ENCODE measurements at regions not wholly inside any gene's neighbourhood (a gene's known extent, or its start where the extent isn't known, plus 50 kb on each side); places are given as distances from the start of the nearest gene placed in this dataset.
"Not testable (repeated sequence)": the region's sequence is repeated elsewhere in the genome, so short reads cannot be mapped to it uniquely, and the experiment has no call there.

DNA sequence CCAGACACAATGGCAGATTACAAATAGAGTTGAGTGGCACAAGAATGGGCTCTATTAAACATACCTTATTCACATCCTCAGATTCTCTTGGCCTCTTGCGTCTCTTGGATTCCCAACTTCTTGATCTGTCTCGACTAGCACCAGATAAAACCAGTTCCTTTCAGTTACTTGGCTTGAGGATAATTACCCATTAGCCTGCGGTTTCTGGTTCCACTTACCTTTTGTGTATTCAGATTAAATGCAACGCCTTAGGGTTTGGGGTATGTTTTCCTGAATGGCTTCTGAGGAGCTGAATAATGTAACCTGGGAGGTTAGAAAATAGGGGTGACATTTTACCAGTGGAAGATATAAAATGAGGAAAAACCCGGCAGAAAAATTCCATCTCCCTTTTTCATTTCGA, 154.4 kb upstream of the TSPY2 start:
- not testable (repeated sequence) for DNase-seq (ENCODE audit: insufficient read length, low spot score); FAIRE-seq

DNA sequence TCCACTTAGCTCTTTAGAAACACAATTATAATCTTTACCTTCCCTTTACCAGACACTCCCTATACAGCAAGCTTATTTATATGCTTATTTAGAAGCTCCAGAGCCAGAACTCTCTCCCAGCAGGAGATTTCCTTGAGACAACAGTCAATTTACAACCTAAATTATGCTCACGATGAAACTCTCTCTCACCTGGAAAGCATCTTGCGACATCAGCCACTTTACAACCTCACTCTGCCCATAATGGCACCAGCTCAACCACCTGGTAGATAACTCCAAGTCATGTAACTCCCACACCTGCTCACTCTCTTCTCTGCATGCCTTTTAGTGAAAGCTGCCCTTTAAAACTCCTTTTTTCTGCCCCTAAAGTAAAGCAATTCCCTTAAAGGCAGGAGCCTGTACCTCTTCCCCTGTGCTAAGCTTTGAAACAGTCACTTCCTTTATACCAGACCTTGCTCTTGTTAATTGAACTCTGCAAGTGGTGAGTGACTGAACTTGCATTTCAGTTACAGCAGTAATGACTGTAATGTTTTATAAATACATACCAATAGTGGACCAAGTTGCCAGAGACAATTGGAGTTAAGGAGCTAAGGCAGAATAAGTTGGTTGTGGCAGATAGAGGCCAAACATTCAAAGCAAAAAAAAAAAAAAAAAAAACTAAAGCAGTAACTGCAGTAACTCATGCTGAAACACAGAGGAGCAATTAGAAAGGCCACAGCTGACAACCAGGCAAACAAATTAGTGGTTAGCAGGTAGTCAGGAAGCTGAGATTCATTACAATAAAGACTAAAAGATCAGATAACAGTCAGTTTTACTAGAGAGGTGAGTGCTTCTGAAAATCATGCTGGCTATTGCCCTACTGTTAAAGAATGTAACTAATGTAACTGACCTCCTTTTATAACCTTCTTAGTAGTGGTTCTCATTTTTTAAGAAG, 115.1 kb upstream of the TSPY2 start:
- DNase-seq (ENCODE audit: insufficient read length, low spot score) = not testable (repeated sequence)
- FAIRE-seq = peak; percentile 56

DNA sequence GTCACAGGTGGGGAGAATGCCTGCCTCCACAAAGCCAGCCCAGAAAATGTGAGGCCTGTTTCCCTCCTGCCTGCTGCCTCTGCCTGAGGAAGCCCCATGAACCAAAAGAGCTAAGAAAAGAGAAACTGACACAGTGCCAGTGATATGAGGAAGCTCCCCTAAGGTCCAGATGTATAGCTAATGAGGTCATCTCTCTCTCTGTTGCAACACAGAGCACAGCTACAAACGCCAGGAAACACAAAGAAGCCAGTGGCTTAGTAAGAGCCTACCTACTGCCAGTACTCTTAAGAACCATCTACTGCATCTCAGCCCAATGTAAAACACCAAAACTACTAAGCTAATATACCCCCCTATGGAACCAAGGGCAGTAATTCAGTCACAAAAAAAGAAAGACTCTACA, 109.9 kb upstream of the TSPY2 start:
- not testable (repeated sequence) for FAIRE-seq; DNase-seq (ENCODE audit: insufficient read length, low spot score)

Measured in GM12891 (cell line).